ENCODE measurements at regions not wholly inside any gene's neighbourhood (a gene's known extent, or its start where the extent isn't known, plus 50 kb on each side); places are given as distances from the start of the nearest gene placed in this dataset.

DNA sequence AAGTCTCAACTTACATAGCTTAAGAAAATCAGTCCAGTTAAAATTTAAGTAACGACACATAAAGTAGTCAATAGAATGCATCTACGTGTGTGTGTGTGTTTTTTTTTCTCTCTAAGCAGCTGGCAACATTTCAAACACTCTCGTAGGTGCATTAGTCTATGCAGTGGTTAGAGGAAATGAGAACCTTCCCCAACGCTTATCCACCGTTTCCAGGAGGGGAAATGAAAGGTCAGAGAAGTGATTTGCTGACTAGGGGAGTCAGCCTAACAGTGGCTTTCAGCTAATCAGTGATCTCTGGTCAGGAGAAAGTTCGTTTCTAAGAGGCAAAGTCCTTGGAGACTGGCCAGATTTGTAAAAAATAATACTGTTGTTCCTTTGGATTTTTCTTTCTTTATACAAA, 806.6 kb downstream of the C6orf118 start:
- intact Hi-C loops (cut with DNase I, micrococcal nuclease): no loop called here
- Mint-ChIP-seq H3K9me3 (peaks cover 3% of the 10 kb centered on the region), H3K36me3 (ENCODE audit: low read depth) (no peaks in the 10 kb centered on the region), H3K27ac (no peak overlapping the region), H3K27me3 (no peaks in the 10 kb centered on the region), H3K4me1 (ENCODE audit: low read depth) (no peaks in the 10 kb centered on the region), H3K4me3 (no peak overlapping the region)
- ChIA-PET POLR2A (no interaction called here), CTCF (no interaction called here)
- H3K36me3 ChIP-seq (ENCODE audit: insufficient read depth, low read length): no peaks in the 10 kb centered on the region
- DNase-seq (no peak), ATAC-seq (ENCODE audit: poor library complexity) (no peak)
- H3K4me3 ChIP-seq (ENCODE audit: low read length): no peak overlapping the region
- no peaks in the 10 kb centered on the region for H3K27me3 ChIP-seq (ENCODE audit: control insufficient read depth in 1 of 2, insufficient read depth in 2 of 2, low read length in 2 of 2)
- H3K9me3 ChIP-seq (ENCODE audit: control insufficient read depth in 1 of 2, insufficient read depth in 1 of 2, low read length in 2 of 2): no peaks in the 10 kb centered on the region
- TF ChIP-seq, protein P1, sequence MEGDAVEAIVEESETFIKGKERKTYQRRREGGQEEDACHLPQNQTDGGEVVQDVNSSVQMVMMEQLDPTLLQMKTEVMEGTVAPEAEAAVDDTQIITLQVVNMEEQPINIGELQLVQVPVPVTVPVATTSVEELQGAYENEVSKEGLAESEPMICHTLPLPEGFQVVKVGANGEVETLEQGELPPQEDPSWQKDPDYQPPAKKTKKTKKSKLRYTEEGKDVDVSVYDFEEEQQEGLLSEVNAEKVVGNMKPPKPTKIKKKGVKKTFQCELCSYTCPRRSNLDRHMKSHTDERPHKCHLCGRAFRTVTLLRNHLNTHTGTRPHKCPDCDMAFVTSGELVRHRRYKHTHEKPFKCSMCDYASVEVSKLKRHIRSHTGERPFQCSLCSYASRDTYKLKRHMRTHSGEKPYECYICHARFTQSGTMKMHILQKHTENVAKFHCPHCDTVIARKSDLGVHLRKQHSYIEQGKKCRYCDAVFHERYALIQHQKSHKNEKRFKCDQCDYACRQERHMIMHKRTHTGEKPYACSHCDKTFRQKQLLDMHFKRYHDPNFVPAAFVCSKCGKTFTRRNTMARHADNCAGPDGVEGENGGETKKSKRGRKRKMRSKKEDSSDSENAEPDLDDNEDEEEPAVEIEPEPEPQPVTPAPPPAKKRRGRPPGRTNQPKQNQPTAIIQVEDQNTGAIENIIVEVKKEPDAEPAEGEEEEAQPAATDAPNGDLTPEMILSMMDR (IDR thresholded peaks at IDR 0.05): no peak
- no peak overlapping the region for H3K27ac ChIP-seq (ENCODE audit: low read depth in 1 of 2, low read length in 2 of 2)
- H3K4me1 ChIP-seq (ENCODE audit: insufficient read depth, low read length): no peaks in the 10 kb centered on the region

DNA sequence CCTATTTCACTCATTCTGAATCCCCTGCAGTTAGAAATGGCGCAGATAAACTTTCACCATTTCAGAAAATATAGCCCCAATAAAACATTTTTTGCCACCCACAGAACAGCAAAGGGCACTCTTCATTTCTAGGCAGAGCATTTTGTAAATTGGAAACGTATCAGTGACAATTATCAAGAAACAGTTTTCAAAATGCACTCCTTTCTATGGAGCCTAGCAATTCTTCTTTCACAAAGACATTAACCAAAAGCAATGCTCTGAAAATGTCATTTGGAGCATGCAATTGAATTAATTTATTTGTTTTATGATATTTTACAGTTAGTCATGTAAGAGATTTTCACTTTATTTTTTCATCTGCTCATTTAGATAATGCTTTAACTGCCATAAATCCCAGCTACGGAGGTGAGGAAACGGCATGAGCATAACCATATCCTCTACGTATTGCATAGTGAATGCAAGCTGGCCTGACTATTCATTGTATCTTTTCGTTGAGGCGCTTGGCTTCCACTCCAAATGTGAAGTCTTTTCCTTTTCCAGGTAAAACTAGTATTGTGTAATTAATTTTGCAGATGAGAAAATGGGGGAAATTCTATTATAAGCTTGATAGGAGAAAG, 813.4 kb downstream of the C6orf118 start:
- Histone ChIP-seq H3K4me3 (ENCODE audit: low read length) (no peak overlapping the region), H3K36me3 (ENCODE audit: insufficient read depth, low read length) (no peaks in the 10 kb centered on the region), H3K4me1 (ENCODE audit: insufficient read depth, low read length) (no peaks in the 10 kb centered on the region), H3K9me3 (ENCODE audit: control insufficient read depth in 1 of 2, insufficient read depth in 1 of 2, low read length in 2 of 2) (peaks cover 0 to 2% of the 10 kb centered on the region in 2 experiments), H3K27ac (ENCODE audit: low read depth in 1 of 2, low read length in 2 of 2) (no peak overlapping the region), H3K27me3 (ENCODE audit: control insufficient read depth in 1 of 2, insufficient read depth in 2 of 2, low read length in 2 of 2) (no peaks in the 10 kb centered on the region)
- DNase-seq (no peak), ATAC-seq (ENCODE audit: poor library complexity) (no peak)
- Mint-ChIP-seq H3K27ac (no peak overlapping the region), H3K4me3 (no peak overlapping the region), H3K27me3 (no peaks in the 10 kb centered on the region), H3K4me1 (ENCODE audit: low read depth) (no peaks in the 10 kb centered on the region), H3K9me3 (peaks cover 10% of the 10 kb centered on the region), H3K36me3 (ENCODE audit: low read depth) (no peaks in the 10 kb centered on the region)
- TF ChIP-seq, protein P1 (IDR thresholded peaks at IDR 0.05): no peak
- ChIA-PET POLR2A (no interaction called here), CTCF (no interaction called here)
- intact Hi-C loops (cut with DNase I, micrococcal nuclease): no loop called here

DNA sequence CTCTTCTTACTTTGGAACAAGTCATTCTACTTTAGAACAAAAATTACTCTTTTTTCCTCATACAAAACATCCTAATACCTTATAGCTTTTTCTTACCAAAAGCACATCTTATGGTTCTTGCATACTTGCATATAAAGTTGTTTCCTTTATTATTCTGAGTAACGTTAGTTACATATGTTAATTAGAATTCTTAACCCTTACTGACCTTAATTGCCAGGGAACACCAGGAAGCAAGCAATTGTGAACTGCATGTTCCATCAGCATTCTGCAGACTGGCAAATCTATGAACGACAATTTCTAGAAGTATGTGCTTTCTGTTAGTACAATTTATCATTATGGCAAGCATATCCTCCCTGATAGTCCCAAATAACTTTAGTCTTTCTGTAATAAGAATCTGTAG, 831.0 kb downstream of the C6orf118 start:
- Histone ChIP-seq H3K4me1 (ENCODE audit: insufficient read depth, low read length) (no peaks in the 10 kb centered on the region), H3K27me3 (ENCODE audit: control insufficient read depth in 1 of 2, insufficient read depth in 2 of 2, low read length in 2 of 2) (no peaks in the 10 kb centered on the region), H3K27ac (ENCODE audit: low read depth in 1 of 2, low read length in 2 of 2) (no peak overlapping the region), H3K4me3 (ENCODE audit: low read length) (no peak overlapping the region), H3K36me3 (ENCODE audit: insufficient read depth, low read length) (no peaks in the 10 kb centered on the region), H3K9me3 (ENCODE audit: control insufficient read depth in 1 of 2, insufficient read depth in 1 of 2, low read length in 2 of 2) (peaks cover 0 to 6% of the 10 kb centered on the region in 2 experiments)
- H3K36me3 Mint-ChIP-seq (ENCODE audit: low read depth): no peaks in the 10 kb centered on the region
- CTCF ChIA-PET: interaction anchor here (0.6 kb wide), 1 partner anchor 1474 kb away, joined by 3 read pairs; no protein-coding TSS in a partner anchor
- no peaks in the 10 kb centered on the region for H3K4me1 Mint-ChIP-seq (ENCODE audit: low read depth)
- DNase-seq (no peak), ATAC-seq (ENCODE audit: poor library complexity) (no peak)
- no peak overlapping the region for H3K4me3 Mint-ChIP-seq
- POLR2A ChIA-PET: no interaction called here
- no peaks in the 10 kb centered on the region for H3K27me3 Mint-ChIP-seq
- TF ChIP-seq, protein P1 (IDR thresholded peaks at IDR 0.05): no peak
- intact Hi-C loops (cut with DNase I, micrococcal nuclease): no loop called here
- no peak overlapping the region for H3K27ac Mint-ChIP-seq
- peaks cover 4% of the 10 kb centered on the region for H3K9me3 Mint-ChIP-seq

All from CD4-positive, alpha-beta T cell (primary cell).